ENCODE measurements at regions not wholly inside any gene's neighbourhood (a gene's known extent, or its start where the extent isn't known, plus 50 kb on each side); places are given as distances from the start of the nearest gene placed in this dataset.
"Not testable (repeated sequence)": the region's sequence is repeated elsewhere in the genome, so short reads cannot be mapped to it uniquely, and the experiment has no call there.

DNA sequence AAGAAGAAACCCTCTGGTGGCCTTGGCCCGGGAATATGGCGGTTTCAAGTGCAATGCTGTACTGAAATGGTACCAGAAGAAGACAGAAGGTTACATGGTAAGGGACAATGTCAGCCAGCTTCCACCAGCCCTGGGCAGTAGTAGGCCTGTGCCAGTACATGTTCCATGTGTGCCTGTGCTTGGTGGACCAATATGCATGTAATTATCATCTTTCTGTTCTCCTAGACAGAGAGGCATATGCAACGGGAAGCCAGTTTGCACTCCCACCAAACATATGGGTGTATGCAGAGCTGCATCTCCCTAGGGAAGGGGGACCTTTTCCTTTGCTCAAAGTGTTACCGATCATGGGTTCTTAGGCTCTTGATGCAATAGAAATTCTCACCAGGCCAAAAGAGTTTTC is 80.9 kb upstream of the ADORA2B start:
- not testable (repeated sequence) for DNase-seq (ENCODE audit: low spot score)

DNA sequence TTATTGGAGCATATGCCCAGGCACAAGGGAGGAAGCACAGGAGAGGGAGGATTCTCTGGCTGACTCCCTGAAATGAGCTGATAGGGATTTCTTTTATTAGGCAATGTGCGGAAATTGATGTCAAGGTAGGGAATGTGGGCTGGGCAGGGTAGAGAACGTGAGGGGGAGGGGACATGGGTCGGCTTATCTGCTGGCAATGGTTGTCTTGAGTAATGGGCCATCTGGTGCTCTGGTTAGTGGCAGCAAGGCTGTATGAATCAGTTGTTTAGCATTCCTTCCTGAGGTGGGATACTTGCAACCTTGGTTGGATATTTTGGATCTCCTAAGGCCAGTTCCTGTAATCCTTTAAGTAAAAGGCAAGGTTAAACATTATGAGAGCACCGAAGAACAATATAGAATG is 80.5 kb upstream of the ADORA2B start:
- DNase-seq (ENCODE audit: low spot score): not testable (repeated sequence)

DNA sequence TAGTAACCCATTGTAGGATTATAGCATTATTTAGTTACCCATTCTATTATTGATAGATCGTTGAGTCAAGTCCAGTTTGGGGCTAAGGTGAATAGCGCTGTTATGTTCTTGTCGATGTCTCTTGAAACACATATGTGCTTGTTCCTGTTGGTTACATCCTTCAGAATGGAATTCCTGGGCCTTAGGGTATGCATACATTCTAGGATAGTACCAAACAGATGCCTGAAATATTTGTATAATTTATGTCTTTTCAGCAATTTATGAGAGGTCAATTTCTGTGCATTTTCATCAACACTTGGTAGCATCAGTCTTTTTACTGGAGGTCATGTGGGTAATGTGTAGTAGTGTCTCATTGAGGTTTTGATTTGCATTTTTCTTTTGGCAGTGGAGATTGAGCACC is 78.9 kb upstream of the ADORA2B start:
- DNase-seq (ENCODE audit: low spot score): not testable (repeated sequence)

DNA sequence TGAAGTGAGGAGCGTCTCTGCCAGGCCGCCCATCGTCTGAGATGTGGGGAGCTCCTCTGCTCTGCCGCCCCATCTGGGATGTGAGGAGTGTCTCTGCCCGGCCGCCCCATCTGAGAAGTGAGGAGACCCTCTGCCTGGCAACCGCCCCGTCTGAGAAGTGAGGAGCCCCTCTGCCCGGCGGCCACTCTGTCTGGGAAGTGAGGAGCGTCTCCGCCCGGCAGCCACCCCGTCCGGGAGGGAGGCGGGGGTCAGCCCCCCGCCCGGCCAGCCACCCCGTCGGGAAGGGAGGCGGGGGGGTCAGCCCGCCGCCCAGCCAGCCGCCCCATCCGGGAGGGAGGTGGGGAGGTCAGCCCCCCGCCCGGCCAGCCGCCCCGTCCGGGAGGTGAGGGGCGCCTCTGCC is 77.6 kb upstream of the ADORA2B start:
- not testable (repeated sequence) for DNase-seq (ENCODE audit: low spot score)

DNA sequence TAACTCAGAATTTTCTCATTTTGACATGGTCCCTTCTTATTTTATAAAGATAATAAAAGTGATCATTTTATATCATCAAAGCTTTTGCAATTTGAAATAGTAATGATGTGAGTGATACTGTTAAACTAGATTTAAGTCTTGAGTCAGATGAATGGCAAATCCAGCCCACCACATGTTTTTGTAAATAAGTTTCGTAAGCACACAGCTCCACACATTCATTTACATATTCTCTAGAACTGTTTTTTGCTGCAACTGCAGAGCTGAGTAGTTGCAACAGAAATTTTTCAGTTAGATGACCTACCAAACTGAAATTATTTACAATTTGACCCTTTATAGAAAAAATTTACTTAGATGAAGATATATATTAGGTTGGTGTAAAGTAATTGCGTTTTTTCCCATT is 75.1 kb upstream of the ADORA2B start:
- DNase-seq (ENCODE audit: low spot score): not testable (repeated sequence)

DNA sequence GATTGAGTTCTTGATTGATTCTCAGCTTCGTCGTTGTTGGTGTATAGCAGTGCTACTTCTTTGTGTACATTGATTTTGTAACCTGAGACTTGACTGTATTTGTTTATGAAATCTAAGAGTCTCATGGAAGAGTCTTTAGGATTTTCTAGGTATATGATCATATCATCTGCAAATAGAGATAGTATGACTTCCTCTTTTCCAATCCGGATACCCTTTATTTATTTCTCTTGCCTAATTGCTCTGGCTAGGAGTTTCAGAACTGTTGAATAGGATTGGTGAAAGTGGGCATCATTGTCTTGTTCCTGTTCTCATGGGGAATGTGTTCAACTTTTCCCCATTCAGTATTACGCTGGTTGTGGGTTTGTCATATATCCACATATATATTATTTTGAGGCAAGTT is 72.3 kb upstream of the ADORA2B start:
- not testable (repeated sequence) for DNase-seq (ENCODE audit: low spot score)

DNA sequence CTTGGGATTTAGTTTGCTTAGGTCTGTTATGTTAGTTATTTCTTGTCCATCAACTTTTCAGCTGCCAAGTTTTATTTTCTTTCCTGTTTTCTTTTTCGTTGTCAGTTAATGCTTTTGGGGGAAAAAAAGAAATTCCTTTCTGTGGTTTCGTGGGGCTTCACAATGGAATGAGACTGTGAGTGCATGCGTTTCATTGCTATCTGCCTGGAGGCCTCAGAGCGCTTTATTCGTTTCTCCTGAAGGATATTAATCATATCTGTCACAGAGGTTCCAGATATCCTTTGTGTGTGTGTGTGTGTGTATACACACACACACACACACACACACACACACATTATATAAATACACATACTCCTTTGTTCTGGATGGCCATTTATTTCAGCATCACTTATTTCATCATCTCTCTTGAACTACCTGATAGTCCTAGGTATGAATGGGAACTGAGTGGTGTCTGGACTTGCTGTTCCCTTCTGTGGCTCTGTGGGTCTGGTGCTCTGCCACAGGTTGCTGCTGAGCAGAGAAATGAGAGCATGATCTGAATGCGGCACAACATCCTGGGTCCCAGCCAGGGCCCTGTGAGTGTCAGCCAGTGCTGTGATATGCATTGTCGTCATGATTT is 66.9 kb upstream of the ADORA2B start:
- not testable (repeated sequence) for DNase-seq (ENCODE audit: low spot score)

DNA sequence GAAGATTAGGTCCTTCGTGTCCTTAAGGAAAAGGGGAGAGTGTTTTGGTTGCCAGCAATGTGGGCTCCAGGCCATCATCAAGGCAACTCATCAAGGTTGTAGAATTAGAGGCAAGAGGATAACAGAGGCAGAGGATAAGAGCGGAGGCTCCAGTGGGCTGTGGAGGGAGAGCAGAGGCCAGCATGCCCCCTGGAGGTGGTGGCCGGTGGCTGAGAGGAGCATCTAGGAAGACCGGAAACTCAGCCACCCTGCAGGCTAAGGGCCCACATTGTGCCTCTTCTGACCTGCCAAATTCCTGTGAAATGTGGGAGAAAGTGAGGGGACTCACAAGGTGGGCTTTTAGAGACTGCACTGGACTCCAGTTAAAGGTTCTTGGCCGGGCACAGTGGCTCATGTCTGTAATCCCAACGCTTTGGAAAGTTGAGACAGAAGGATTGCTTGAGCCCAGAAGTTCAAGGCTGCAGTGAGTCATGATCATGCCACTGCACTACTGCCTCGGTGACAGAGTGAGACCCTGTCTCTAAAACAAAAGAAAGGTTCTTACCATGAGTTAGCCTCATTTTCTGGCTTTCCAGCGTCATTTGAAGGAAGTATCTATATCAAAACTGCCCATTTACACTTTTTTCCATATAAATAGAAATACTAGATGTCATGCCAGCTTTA is 62.7 kb upstream of the ADORA2B start:
- no peak for DNase-seq (ENCODE audit: low spot score)

DNA sequence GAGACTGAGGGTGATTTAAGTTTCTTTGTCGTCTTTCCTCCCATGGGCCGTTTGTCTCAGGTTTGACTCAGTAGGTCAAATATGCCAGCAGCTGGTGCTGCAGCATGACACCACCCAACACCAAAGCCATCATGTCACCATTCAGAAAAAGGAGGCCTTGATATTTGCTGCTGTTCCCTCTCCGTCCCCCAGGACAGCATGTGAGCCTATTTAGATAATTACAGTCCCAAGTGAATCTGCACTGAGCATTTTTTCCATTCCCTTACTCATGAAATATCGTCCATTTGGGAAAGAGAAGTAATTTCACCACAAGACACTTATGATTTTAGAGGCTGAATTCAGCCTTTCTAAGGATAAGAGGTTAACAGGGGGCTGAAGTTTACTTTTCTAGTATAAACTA is 62.2 kb upstream of the ADORA2B start:
- DNase-seq (ENCODE audit: low spot score): no peak

DNA sequence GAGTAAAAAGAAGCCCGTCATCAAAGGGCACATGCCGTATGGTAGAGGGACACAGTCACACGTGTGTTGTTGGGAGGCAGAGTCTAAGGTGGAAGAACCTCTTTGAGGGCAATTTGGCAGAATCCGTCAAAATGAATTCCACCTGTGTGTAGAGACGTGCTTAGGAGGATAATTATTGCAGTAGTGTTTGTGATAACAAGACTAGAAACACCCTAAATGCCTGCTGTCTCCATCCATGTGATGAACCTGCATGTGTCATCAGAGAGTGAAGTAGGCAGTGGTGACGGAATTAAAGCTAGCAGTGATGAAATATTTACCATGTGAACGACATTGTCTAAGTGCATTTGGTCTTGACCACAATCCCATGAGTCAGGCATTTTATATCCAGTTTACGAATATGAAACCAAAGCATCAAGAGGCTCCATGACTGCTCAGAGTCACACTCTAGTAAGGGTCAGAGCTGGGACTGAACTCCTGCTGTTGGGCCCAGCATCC is 61.3 kb upstream of the ADORA2B start:
- no peak for DNase-seq (ENCODE audit: low spot score)

DNA sequence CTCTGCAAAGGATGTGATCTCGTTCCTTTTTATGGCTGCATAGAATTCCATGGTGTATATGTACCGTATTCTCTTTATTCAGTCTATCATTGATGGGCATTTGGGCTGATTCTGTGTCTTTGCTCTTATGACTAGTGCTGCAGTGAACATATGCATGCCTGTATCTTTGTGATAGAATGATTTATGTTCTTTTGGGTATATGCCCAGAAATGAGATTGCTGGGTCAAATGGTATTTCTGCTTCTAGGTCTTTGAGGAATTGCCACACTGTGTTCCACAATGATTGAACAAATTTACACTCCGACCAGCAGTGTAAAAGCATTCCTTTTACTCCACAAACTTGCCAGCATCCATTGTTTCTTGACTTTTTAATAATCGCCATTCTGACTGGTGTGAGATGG is 60.2 kb upstream of the ADORA2B start:
- DNase-seq (ENCODE audit: low spot score): no peak

DNA sequence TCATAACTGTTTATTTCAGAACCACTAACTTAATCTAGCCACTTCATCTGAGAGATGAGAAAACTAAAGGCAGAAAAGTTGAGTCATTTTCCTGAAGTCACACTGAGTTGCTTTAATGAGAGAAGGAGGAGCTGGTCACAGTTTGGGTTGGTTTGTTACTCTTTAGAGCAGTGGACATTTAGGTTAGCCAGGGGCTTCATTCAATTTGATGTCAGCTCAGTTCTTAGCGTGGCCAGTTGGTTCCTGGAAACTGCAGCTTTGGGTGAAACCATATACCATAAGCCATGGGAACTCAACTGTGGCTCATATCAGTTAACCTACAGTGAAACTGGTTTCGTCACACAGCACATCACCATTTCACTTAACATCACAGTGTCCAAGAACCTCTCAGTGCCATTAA is 59.2 kb upstream of the ADORA2B start:
- DNase-seq (ENCODE audit: low spot score): no peak

DNA sequence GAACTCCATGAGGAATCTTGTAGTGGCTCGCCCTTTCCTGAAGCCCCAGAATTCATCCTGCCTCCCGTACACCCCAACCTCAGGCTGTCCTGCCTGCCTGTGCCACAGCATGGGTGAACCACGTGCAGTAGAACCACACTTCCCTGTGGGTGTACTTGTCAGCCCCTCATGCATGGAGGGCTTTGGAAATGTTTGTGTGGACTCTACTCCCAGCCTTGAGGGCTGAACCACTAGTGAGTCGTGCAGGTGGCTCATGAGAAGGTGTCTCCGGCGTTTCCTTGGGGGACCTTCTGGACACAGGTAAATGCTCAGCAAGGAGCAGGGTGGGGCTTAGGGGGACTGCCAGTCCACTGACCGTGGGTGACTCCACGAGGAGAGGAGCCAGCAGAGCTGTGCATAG is 58.7 kb upstream of the ADORA2B start:
- DNase-seq (ENCODE audit: low spot score): no peak

DNA sequence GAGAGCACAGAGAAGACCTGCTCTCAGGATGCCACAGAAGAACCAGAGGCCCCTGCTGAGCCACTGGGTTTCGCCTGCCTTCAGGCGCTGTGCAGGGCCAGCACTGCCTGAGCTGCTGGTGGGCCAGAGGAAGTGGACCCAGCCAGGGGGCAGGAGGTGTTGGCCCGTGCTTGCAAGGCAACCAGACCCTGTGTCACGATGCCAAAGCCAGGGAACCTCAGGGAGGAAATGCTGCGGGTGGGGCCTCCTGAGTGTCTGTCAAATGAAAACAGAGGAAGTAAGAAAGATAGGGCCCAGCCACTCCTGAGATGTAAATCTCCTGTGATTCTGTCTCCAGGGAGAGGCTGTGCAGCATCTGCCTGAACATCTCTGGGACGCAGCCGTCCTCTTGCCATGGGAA is 58.1 kb upstream of the ADORA2B start:
- DNase-seq (ENCODE audit: low spot score): no peak

DNA sequence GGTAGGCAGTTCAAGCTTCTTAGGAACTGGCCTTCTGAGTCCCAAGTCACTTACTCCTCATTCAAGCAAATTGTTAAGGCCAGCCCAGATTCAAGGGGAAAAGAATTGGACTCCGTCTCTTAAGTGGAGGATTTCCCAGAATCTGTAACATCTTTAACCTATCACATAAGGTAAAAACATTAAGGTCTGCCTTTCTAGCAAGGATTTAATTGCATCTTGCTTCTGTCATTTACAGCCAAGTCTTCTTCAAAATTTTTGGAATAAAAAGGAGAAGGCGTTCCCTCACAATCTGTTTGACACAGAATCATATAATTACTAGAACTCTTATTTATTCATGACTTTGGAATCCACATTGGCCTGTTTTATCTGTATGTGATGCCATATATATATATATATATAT is 56.5 kb upstream of the ADORA2B start:
- DNase-seq (ENCODE audit: low spot score): no peak

DNA sequence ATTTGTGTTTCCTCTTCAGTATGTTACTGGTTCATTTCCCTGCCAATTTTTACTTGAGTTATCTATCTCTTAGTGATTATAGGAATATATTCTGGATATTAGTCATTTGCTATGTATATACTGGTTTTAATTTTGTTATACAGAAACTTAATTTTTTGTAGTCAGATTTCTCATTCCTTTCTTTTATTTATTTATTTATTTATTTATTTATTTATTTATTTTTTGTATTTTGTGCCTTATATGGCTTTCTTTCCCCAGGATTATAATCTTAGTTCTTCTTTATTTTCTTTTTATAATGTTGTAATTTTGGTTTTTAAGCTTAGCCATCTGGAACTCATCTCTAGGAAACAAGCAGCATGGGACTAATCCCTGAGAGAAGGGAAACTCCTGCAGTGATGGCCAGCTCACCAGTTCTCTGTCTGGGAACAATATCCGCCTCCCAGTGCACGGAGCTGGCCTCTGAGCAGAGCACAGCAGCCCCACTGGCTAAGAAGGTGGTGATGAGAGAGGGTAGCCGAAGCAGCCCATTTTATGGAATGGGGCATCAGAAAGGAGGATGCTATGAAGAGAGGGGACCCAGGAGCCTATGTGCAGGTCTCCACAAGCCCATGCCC is 54.5 kb upstream of the ADORA2B start:
- no peak for DNase-seq (ENCODE audit: low spot score)

DNA sequence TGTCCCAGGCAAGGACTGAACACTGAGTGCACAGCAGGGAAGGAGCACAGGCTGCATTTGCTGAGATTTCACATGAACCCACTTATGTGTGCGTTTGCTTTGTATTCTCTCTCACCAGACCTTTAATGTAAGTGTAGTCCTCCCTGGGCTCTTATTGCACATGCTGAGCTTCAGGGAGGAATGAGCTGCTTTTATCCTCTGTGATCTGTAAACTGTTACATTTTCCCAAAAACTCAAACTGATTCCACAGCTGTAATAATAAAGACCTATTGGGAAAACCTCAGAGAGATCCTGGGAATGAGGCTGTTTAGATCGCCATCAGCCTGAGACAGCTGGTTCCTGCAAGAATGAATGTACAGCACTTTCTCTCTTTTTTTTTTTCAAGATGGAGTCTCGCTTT is 53.6 kb upstream of the ADORA2B start:
- DNase-seq (ENCODE audit: low spot score): no peak

DNA sequence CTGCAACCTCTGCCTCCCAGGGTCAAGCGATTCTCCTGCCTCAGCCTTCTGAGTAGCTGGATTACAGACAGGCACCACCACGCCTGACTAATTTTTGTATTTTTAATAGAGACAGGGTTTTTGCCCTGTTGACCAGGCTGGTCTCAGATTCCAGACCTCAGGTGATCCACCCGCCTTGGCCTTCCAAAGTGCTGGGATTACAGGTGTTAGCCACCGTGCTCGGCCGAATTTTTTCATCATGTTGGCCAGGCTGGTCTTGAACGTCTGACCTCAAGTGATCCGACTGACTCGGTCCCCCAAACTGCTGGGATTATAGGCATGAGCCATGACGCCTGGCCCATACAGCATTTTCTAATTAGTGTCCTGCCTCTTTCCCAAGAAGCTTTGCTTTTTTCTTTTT is 52.7 kb upstream of the ADORA2B start:
- no peak for DNase-seq (ENCODE audit: low spot score)

DNA sequence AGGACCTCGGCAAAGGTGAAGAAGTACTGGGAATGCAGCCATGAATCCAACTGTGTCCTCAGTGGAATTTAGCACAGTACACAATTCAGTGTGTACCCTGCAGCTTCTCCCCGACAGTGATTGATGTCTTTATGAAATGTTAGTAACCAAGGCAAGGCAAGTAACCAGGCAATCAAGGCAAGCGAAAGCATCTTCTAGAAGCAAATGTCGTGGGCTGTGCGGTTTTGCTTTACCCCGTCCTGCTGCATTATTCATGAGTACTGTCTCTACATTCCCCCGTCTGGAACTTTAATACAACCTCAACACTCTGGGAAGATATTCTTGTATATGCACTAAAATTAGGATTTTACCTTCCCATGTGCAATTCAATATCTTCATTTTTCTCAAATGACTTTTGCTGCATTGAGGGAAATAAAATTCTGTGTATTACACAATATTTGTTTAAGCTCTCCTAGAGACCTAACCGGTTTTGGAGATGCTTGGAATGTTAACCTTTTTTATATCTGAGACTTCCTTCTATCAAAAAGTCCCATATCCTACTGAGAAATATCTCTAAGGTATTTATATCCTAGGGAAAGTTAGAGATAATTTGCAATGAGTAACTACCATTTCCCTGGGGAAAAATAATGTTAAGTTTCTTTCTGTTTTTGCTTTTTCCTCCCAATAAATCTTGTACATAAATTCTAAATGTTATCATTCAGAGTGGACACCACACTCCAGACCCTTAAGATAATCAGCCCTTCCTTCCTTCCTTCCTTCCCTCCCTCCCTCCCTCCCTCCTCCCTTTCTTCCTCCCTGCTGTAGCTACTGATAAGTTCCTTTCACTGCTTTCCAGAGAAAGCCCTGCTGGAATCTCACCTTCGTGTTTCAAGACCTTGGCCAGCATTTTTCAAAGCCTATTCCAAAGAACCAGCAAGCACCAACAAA is 51.9 kb upstream of the ADORA2B start:
- no peak for DNase-seq (ENCODE audit: low spot score)

DNA sequence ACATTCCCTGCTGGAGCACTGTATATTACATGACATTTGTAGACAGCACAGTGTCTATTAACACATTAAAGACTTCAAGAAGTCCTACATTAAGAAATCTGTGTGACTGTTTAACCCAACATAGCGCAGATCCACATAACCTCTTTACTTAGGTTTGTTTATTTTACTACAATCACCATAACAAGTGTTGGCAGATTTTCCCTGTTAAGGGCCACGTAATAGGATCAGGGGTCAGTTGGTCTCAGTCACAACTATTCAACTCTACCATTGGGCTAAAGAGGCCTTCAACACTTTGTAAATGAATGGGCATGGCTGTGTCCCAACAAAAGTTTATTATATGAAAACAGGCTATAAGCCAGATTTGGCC is 51.3 kb upstream of the ADORA2B start:
- no peak for DNase-seq (ENCODE audit: low spot score)

DNA sequence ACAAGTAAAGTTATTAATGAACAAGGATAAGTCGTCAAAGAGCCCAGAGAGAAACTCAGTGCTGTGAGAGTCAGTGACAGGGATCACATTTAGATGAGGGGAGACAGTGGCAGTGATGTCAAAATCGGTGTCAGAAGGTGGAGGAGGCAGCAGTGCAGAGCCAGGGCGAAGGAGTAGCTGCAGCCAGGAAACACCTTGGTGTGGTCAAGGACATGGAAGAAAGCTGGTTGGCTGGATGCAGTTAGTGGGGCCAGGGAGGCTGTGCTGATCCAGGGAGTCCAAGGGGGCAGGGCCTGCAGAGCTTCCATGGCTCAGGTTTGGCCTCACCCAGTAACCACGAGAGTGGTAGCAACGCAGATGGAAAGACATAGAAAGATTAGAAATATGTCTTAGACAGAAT is 50.7 kb upstream of the ADORA2B start:
- DNase-seq (ENCODE audit: low spot score): no peak

DNA sequence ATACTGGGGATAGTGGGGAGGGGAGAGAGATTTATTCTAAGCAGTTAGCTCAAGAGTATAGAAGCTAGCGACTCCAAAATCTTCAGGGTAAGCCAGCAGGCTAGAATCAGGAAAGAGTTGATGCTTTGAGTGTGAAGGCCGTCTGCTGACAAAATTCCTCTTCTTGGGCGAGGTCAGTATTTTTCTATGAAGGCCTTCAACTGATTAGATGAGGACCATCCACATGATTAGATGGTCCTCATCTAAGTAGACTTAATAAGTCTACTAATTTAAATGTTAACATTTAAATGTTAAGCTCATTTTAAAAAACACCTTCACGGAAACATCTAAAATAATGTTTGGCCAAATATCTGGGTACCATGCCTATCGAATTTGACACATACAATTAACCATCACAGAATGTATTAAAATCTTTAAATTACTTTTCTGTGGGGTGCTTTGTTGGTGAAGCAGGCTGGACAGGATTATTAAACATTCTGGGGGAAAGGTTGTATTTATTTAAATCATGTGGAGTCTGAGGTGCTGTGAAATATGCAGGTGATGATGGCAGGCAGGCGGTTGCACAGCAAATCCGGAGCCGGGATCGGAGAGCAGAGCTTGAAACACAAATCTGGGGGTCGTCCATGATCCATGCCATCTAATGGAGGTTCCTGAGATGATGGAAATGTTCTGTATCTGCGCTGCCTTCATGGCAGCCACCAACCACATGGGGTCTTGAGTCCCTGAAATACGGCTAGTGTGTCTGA is 49.8 kb upstream of the ADORA2B start:
- no peak for DNase-seq (ENCODE audit: low spot score)
